Muscle layer of duodenum (tissue), 2 donors: ENCODE measurements at regions not wholly inside any gene's neighbourhood (a gene's known extent, or its start where the extent isn't known, plus 50 kb on each side); places are given as distances from the start of the nearest gene placed in this dataset.
"Not testable (repeated sequence)": the region's sequence is repeated elsewhere in the genome, so short reads cannot be mapped to it uniquely, and the experiment has no call there.

Experiments used
- H3K27ac ChIP-seq: one replicate; pipeline ENCODE4 v1.7.0; 2013; ENCODE audit warnings: mild to moderate bottlenecking, low read length
- H3K27me3 ChIP-seq: one replicate; pipeline ENCODE4 v1.7.0; 2013; ENCODE audit warnings: low read depth, mild to moderate bottlenecking, control low read depth, low read length
- H3K36me3 ChIP-seq, 2 donors: one replicate each; pipeline ENCODE4 v1.7.0; 2013; ENCODE audit warnings: low read length in 2 of 2, control low read depth in 1 of 2, mild to moderate bottlenecking in 1 of 2; ENCODE audit not compliant: insufficient read depth in 2 of 2, control insufficient read depth in 1 of 2
- H3K4me1 ChIP-seq, 2 donors: one replicate each; pipeline ENCODE4 v1.7.0; 2013; ENCODE audit warnings: low read length in 2 of 2, mild to moderate bottlenecking in 2 of 2, control low read depth in 1 of 2, moderate library complexity in 1 of 2; ENCODE audit not compliant: insufficient read depth in 2 of 2, control insufficient read depth in 1 of 2
- H3K4me3 ChIP-seq, 2 donors: one replicate each; pipeline ENCODE4 v1.7.0; 2013; ENCODE audit warnings: low read length in 2 of 2, low read depth in 1 of 2, mild to moderate bottlenecking in 1 of 2
- H3K9me3 ChIP-seq, 2 donors: one replicate each; pipeline ENCODE4 v1.7.0; 2013; ENCODE audit warnings: low read length in 2 of 2, control low read depth in 1 of 2, mild to moderate bottlenecking in 1 of 2; ENCODE audit not compliant: control insufficient read depth in 1 of 2
- donor health status: healthy.

- Histone ChIP-seq H3K27ac (no peak overlapping the region), H3K36me3 (no peaks in the 10 kb centered on the region), H3K9me3 (no peaks in the 10 kb centered on the region)
Observed at GRCh38 chr5:174570662-174571061, 153.7 kb upstream of the MSX2 start.

GRCh38 chr5:174571662-174572397 lies 152.6 kb upstream of the MSX2 start:
- H3K27ac ChIP-seq = no peak overlapping the region

More at GRCh38 chr5:174570662-174571061, 153.7 kb upstream of the MSX2 start:
- no peaks in the 10 kb centered on the region for H3K4me1 ChIP-seq
- no peaks in the 10 kb centered on the region for H3K27me3 ChIP-seq
- H3K4me3 ChIP-seq = no peak overlapping the region

GRCh38 chr5:174572591-174572990 lies 151.8 kb upstream of the MSX2 start:
- H3K4me3 ChIP-seq = no peak overlapping the region
- no peaks in the 10 kb centered on the region for H3K36me3 ChIP-seq
- no peaks in the 10 kb centered on the region for H3K4me1 ChIP-seq
- H3K27me3 ChIP-seq = no peaks in the 10 kb centered on the region
- H3K27ac ChIP-seq = no peak overlapping the region
- no peaks in the 10 kb centered on the region for H3K9me3 ChIP-seq

More at GRCh38 chr5:174571662-174572397, 152.6 kb upstream of the MSX2 start:
- Histone ChIP-seq H3K36me3 (no peaks in the 10 kb centered on the region), H3K4me1 (no peaks in the 10 kb centered on the region), H3K27me3 (no peaks in the 10 kb centered on the region), H3K4me3 (no peak overlapping the region), H3K9me3 (no peaks in the 10 kb centered on the region)

- no peak overlapping the region for H3K4me3 ChIP-seq
- H3K9me3 ChIP-seq = no peaks in the 10 kb centered on the region
- no peak overlapping the region for H3K27ac ChIP-seq
Observed at GRCh38 chr5:174573221-174573994, 151.0 kb upstream of the MSX2 start.

DNA sequence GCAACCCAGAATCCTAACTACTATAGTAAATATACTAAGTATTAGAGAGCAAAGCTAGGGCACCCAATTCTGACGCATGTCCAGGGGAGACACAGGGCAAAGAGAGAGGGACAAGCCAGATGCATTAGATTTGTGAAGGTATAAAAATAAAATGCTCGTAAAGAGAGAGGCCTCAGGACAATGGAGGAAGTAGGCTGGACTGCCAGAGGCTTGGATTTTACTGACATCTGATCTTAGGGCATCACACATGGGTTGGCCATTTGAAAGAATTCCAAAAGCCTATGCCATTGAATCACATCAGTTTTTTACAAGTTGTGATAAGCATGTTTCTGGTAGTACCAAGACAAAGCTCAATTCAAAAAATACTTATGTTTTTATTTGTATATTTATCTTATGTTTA lies 149.3 kb upstream of the MSX2 start:
- Histone ChIP-seq H3K4me1 (no peaks in the 10 kb centered on the region), H3K4me3 (no peak overlapping the region), H3K27ac (no peak overlapping the region), H3K27me3 (no peaks in the 10 kb centered on the region), H3K36me3 (no peaks in the 10 kb centered on the region), H3K9me3 (no peaks in the 10 kb centered on the region)

More at GRCh38 chr5:174573221-174573994, 151.0 kb upstream of the MSX2 start:
- Histone ChIP-seq H3K27me3 (no peaks in the 10 kb centered on the region), H3K4me1 (no peaks in the 10 kb centered on the region), H3K36me3 (no peaks in the 10 kb centered on the region)

DNA sequence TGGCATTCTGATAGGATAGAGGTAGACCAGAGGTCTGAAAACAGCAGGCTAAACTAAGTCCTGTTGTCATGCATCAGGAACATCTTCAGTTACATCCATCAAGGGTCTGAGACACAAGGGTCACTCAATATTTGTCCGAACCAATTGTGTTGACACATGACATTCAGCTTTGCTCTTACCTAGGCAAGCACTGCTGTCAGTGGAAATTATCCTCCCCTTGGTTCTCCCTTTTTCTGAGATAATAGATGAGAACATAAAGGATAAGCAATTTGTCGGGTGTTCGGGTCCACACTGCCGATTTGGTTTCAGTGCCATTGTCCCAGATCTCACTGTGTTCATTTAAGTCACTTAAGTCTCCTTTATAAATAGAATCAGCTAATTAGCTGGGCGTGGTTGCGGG lies 148.3 kb upstream of the MSX2 start:
- H3K4me3 ChIP-seq = no peak overlapping the region
- H3K9me3 ChIP-seq = no peaks in the 10 kb centered on the region
- H3K36me3 ChIP-seq = no peaks in the 10 kb centered on the region
- H3K27me3 ChIP-seq = no peaks in the 10 kb centered on the region
- no peak overlapping the region for H3K27ac ChIP-seq
- H3K4me1 ChIP-seq = no peaks in the 10 kb centered on the region

GRCh38 chr5:174581479-174581878 lies 142.9 kb upstream of the MSX2 start:
- no peaks in the 10 kb centered on the region for H3K9me3 ChIP-seq
- no peaks in the 10 kb centered on the region for H3K4me1 ChIP-seq
- H3K36me3 ChIP-seq = no peaks in the 10 kb centered on the region
- no peak overlapping the region for H3K4me3 ChIP-seq
- H3K27ac ChIP-seq = no peak overlapping the region
- no peaks in the 10 kb centered on the region for H3K27me3 ChIP-seq

- H3K4me3 ChIP-seq = no peak overlapping the region
- no peaks in the 10 kb centered on the region for H3K4me1 ChIP-seq
- no peak overlapping the region for H3K27ac ChIP-seq
- H3K36me3 ChIP-seq = no peaks in the 10 kb centered on the region
- H3K9me3 ChIP-seq = no peaks in the 10 kb centered on the region
- H3K27me3 ChIP-seq = no peaks in the 10 kb centered on the region
Observed at GRCh38 chr5:174581894-174582293, 142.5 kb upstream of the MSX2 start.

DNA sequence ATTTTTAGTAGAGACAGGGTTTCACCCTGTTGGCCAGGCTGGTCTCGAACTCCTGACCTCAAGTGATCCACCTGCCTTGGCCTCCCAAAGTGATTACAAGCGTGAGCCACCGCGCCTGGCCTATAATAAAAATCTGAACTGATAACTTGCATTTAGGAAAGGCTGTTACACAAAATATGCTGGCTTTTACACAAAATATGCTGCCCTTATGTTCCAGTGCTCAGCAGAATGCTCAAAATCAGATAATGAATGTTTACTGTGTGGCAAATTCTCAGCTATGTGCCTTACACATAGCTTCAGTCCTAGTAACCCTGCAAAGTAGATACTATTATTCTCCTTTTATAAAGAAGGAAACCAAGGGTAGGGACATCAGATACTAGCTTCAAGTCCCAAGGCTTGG lies 141.3 kb upstream of the MSX2 start:
- Histone ChIP-seq H3K27me3 (no peaks in the 10 kb centered on the region), H3K36me3 (no peaks in the 10 kb centered on the region), H3K4me1 (no peaks in the 10 kb centered on the region), H3K27ac (no peak overlapping the region), H3K9me3 (no peaks in the 10 kb centered on the region), H3K4me3 (no peak overlapping the region)

DNA sequence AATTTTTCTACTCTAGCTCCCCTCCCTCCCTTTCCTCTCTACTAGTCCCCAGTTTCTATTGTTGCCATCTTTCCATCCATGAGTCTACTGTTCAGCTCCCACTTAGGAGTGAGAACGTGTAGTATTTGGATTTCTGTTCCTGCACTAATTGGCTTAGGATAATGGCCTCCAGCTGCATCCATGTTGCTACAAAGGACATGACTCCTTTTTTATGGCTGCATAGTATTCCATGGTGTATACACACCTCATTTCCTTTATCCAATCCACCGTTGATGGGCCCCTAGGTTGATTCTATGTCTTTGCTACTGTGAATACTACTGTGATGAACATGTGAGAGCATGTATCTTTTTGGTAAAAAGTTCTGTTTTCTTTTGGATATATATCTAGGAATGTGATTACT lies 138.9 kb upstream of the MSX2 start:
- H3K27me3 ChIP-seq = no peaks in the 10 kb centered on the region
- H3K9me3 ChIP-seq = no peaks in the 10 kb centered on the region
- no peaks in the 10 kb centered on the region for H3K36me3 ChIP-seq
- H3K4me3 ChIP-seq = no peak overlapping the region
- H3K27ac ChIP-seq = no peak overlapping the region
- no peaks in the 10 kb centered on the region for H3K4me1 ChIP-seq

DNA sequence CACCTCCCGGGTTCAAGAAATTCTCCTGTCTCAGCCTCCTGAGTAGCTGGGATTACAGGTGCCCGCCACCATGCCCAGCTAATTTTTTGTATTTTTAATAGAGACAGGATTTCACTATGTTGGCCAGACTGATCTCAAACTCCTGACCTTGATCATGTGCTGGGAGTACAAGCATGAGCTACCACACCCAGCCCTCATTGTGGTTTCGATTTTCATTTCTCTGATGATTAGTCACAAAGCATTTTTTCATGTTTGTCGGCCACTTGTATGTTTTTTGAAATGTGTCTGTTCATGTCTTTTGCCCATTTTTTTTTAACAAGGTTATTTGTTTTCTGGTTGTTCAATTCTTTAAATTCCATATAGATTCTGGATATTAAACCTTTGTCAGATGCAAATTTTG lies 138.2 kb upstream of the MSX2 start:
- not testable (repeated sequence) for H3K27me3 ChIP-seq, H3K27ac ChIP-seq, H3K9me3 ChIP-seq, H3K4me1 ChIP-seq, H3K36me3 ChIP-seq, H3K4me3 ChIP-seq
